CD4-positive, alpha-beta memory T cell (primary cell): ENCODE measurements at regions not wholly inside any gene's neighbourhood (a gene's known extent, or its start where the extent isn't known, plus 50 kb on each side); places are given as distances from the start of the nearest gene placed in this dataset.
"Not testable (repeated sequence)": the region's sequence is repeated elsewhere in the genome, so short reads cannot be mapped to it uniquely, and the experiment has no call there.

Experiments
- CTCF ChIA-PET: fragments of 350-600 bp; sonication (Branson Sonifier 250); formaldehyde crosslinking; loops from one replicate; lab custom pipeline; 2021; ENCODE audit warnings: inconsistent platforms; ENCODE audit not compliant: partially characterized antibody; lab: Charles Lee
- POLR2A ChIA-PET: fragments of 350-600 bp; sonication (Branson Sonifier 250); formaldehyde crosslinking; loops from one replicate; lab custom pipeline; 2021; ENCODE audit not compliant: partially characterized antibody; lab: Charles Lee
- DNase-seq, 5 donors: peaks; one replicate each; pipeline versions ENCODE4 v3.0.0 to v3.0.0-alpha.2; 2020 to 2022; ENCODE audit warnings: mixed read lengths in 1 of 5
- H3K27ac ChIP-seq: one replicate; pipeline ENCODE4 v1.7.0; 2013; ENCODE audit warnings: low read depth, low read length
- H3K27me3 ChIP-seq: 2 replicates; pipeline ENCODE4 v1.7.0; 2013; ENCODE audit warnings: mild to moderate bottlenecking, low read length, moderate library complexity; ENCODE audit not compliant: insufficient read depth
- H3K36me3 ChIP-seq: 2 replicates; pipeline ENCODE4 v1.7.0; 2013; ENCODE audit warnings: mild to moderate bottlenecking, low read length, moderate library complexity; ENCODE audit not compliant: insufficient read depth
- H3K4me1 ChIP-seq: 2 replicates; pipeline ENCODE4 v1.7.0; 2013; ENCODE audit warnings: mild to moderate bottlenecking, low read length, moderate library complexity; ENCODE audit not compliant: insufficient read depth
- H3K4me3 ChIP-seq, 2 donors: one replicate each; pipeline ENCODE4 v1.7.0; 2013; ENCODE audit warnings: low read length in 2 of 2, mild to moderate bottlenecking in 1 of 2
- H3K9me3 ChIP-seq, 2 donors: one replicate each; pipeline ENCODE4 v1.7.0; 2013; ENCODE audit warnings: low read length in 2 of 2, control low read depth in 1 of 2; ENCODE audit not compliant: control insufficient read depth in 1 of 2
- H3K27ac Mint-ChIP-seq, 7 donors: one replicate each; pipeline ENCODE4 v1.8.0; 2020 to 2021; ENCODE audit warnings: mixed read lengths in 7 of 7, mild to moderate bottlenecking in 6 of 7, inconsistent platforms in 3 of 7, moderate library complexity in 3 of 7
- H3K27me3 Mint-ChIP-seq, 2 donors: one replicate each; pipeline ENCODE4 v1.8.0; 2020 to 2021; ENCODE audit warnings: mixed read lengths in 2 of 2
- H3K36me3 Mint-ChIP-seq, 2 donors: one replicate each; pipeline ENCODE4 v1.8.0; 2020 to 2021; ENCODE audit warnings: mixed read lengths in 2 of 2, inconsistent platforms in 1 of 2, mild to moderate bottlenecking in 1 of 2
- H3K4me1 Mint-ChIP-seq, 4 donors: one replicate each; pipeline ENCODE4 v1.8.0; 2020 to 2021; ENCODE audit warnings: mixed read lengths in 4 of 4, mild to moderate bottlenecking in 1 of 4
- H3K4me3 Mint-ChIP-seq, 8 donors: one replicate each; pipeline ENCODE4 v1.8.0; 2020 to 2021; ENCODE audit warnings: mixed read lengths in 8 of 8, mild to moderate bottlenecking in 7 of 8, moderate library complexity in 6 of 8, inconsistent platforms in 3 of 8
- H3K9me3 Mint-ChIP-seq, 8 donors: one replicate each; pipeline ENCODE4 v1.8.0; 2020 to 2021; ENCODE audit warnings: mixed read lengths in 8 of 8, mild to moderate bottlenecking in 5 of 8, inconsistent platforms in 3 of 8, moderate library complexity in 1 of 8
- intact Hi-C: fragments of 100-400 bp; cut with micrococcal nuclease; formaldehyde crosslinking; loops from one replicate; pipeline ENCODE4 v1.15.1; 2023

GRCh38 chr15:77829331-77829730 is 196.6 kb upstream of the LINGO1 start:
- H3K4me3 Mint-ChIP-seq, H3K27ac Mint-ChIP-seq, H3K9me3 Mint-ChIP-seq, POLR2A ChIA-PET, H3K4me3 ChIP-seq, DNase-seq, H3K36me3 Mint-ChIP-seq, H3K4me1 ChIP-seq, intact Hi-C loops, H3K4me1 Mint-ChIP-seq, H3K27ac ChIP-seq, H3K36me3 ChIP-seq, H3K27me3 ChIP-seq, H3K9me3 ChIP-seq, CTCF ChIA-PET: not testable (repeated sequence)
- peaks cover 13 to 15% of the 10 kb centered on the region in 2 donors for H3K27me3 Mint-ChIP-seq

- Histone ChIP-seq H3K9me3 (no peaks in the 10 kb centered on the region), H3K36me3 (no peaks in the 10 kb centered on the region), H3K27me3 (no peaks in the 10 kb centered on the region), H3K27ac (no peak overlapping the region), H3K4me3 (no peak overlapping the region), H3K4me1 (no peaks in the 10 kb centered on the region)
- ChIA-PET POLR2A (no interaction called here), CTCF (no interaction called here)
- Mint-ChIP-seq H3K4me1 (peaks cover 0 to 2% (median 0%) of the 10 kb centered on the region in 4 donors), H3K36me3 (no peaks in the 10 kb centered on the region), H3K27me3 (peaks cover 10 to 24% of the 10 kb centered on the region in 2 donors), H3K27ac (no peak overlapping the region), H3K4me3 (no peak overlapping the region), H3K9me3 (no peaks in the 10 kb centered on the region)
- intact Hi-C loops = no loop called here
- DNase-seq = no peak
Observed at GRCh38 chr15:77827860-77828259, 195.1 kb upstream of the LINGO1 start.

- Mint-ChIP-seq H3K4me1 (peaks cover 0 to 2% (median 0%) of the 10 kb centered on the region in 4 donors), H3K4me3 (no peak overlapping the region), H3K36me3 (no peaks in the 10 kb centered on the region), H3K27me3 (peaks cover 15 to 33% of the 10 kb centered on the region in 2 donors), H3K9me3 (no peaks in the 10 kb centered on the region), H3K27ac (no peak overlapping the region)
- Histone ChIP-seq H3K4me3 (no peak overlapping the region), H3K9me3 (no peaks in the 10 kb centered on the region), H3K27me3 (no peaks in the 10 kb centered on the region), H3K4me1 (no peaks in the 10 kb centered on the region), H3K27ac (no peak overlapping the region), H3K36me3 (no peaks in the 10 kb centered on the region)
- ChIA-PET POLR2A (no interaction called here), CTCF (no interaction called here)
- intact Hi-C loops = no loop called here
- no peak for DNase-seq
Observed at GRCh38 chr15:77826006-77826695, 193.4 kb upstream of the LINGO1 start.

- H3K36me3 Mint-ChIP-seq = no peaks in the 10 kb centered on the region
- H3K27me3 Mint-ChIP-seq = peaks cover 20 to 39% of the 10 kb centered on the region in 2 donors
- Histone ChIP-seq H3K36me3 (no peaks in the 10 kb centered on the region), H3K4me3 (no peak overlapping the region), H3K4me1 (no peaks in the 10 kb centered on the region), H3K27me3 (no peaks in the 10 kb centered on the region), H3K9me3 (no peaks in the 10 kb centered on the region), H3K27ac (no peak overlapping the region)
- H3K27ac Mint-ChIP-seq = peak overlapping the region in 1 of 7 donors; percentile 48
- intact Hi-C loops = no loop called here
- ChIA-PET CTCF (no interaction called here), POLR2A (no interaction called here)
- peaks cover 0 to 2% (median 0%) of the 10 kb centered on the region in 8 donors for H3K9me3 Mint-ChIP-seq
- no peak overlapping the region for H3K4me3 Mint-ChIP-seq
- peaks cover 0 to 3% (median 2%) of the 10 kb centered on the region in 4 donors for H3K4me1 Mint-ChIP-seq
- DNase-seq = no peak
Observed at GRCh38 chr15:77825546-77825945, 192.8 kb upstream of the LINGO1 start.

GRCh38 chr15:77825252-77825542 is 192.5 kb upstream of the LINGO1 start:
- Histone ChIP-seq H3K36me3 (no peaks in the 10 kb centered on the region), H3K4me3 (no peak overlapping the region), H3K9me3 (no peaks in the 10 kb centered on the region), H3K27ac (no peak overlapping the region), H3K27me3 (no peaks in the 10 kb centered on the region), H3K4me1 (no peaks in the 10 kb centered on the region)
- H3K4me3 Mint-ChIP-seq = no peak overlapping the region
- ChIA-PET POLR2A (no interaction called here), CTCF (no interaction called here)
- H3K9me3 Mint-ChIP-seq = peaks cover 0 to 2% (median 0%) of the 10 kb centered on the region in 8 donors
- peaks cover 2 to 6% (median 3%) of the 10 kb centered on the region in 4 donors for H3K4me1 Mint-ChIP-seq
- intact Hi-C loops = no loop called here
- peaks cover 23 to 42% of the 10 kb centered on the region in 2 donors for H3K27me3 Mint-ChIP-seq
- no peaks in the 10 kb centered on the region for H3K36me3 Mint-ChIP-seq
- no peak for DNase-seq
- no peak overlapping the region for H3K27ac Mint-ChIP-seq

GRCh38 chr15:77824361-77825251 is 191.9 kb upstream of the LINGO1 start:
- POLR2A ChIA-PET = no interaction called here
- H3K27ac Mint-ChIP-seq = no peak overlapping the region
- H3K27ac ChIP-seq = no peak overlapping the region
- H3K36me3 ChIP-seq = no peaks in the 10 kb centered on the region
- peaks cover 0 to 6% (median 3%) of the 10 kb centered on the region in 4 donors for H3K4me1 Mint-ChIP-seq
- H3K27me3 ChIP-seq = no peaks in the 10 kb centered on the region
- CTCF ChIA-PET = no interaction called here
- H3K36me3 Mint-ChIP-seq = no peaks in the 10 kb centered on the region
- H3K4me3 Mint-ChIP-seq = no peak overlapping the region
- no peak for DNase-seq
- intact Hi-C loops = no loop called here
- no peaks in the 10 kb centered on the region for H3K4me1 ChIP-seq
- H3K9me3 Mint-ChIP-seq = peaks cover 0 to 2% (median 0%) of the 10 kb centered on the region in 8 donors
- no peaks in the 10 kb centered on the region for H3K9me3 ChIP-seq
- peaks cover 23 to 42% of the 10 kb centered on the region in 2 donors for H3K27me3 Mint-ChIP-seq
- no peak overlapping the region for H3K4me3 ChIP-seq

- H3K36me3 ChIP-seq = no peaks in the 10 kb centered on the region
- ChIA-PET POLR2A (no interaction called here), CTCF (no interaction called here)
- no peaks in the 10 kb centered on the region for H3K4me1 ChIP-seq
- no peak overlapping the region for H3K4me3 Mint-ChIP-seq
- H3K27me3 Mint-ChIP-seq = peaks cover 23 to 42% of the 10 kb centered on the region in 2 donors
- H3K27ac Mint-ChIP-seq = no peak overlapping the region
- intact Hi-C loops = no loop called here
- H3K36me3 Mint-ChIP-seq = no peaks in the 10 kb centered on the region
- no peaks in the 10 kb centered on the region for H3K27me3 ChIP-seq
- H3K4me3 ChIP-seq = no peak overlapping the region
- H3K27ac ChIP-seq = no peak overlapping the region
- no peak for DNase-seq
- no peaks in the 10 kb centered on the region for H3K9me3 ChIP-seq
- H3K4me1 Mint-ChIP-seq = peaks cover 0 to 6% (median 3%) of the 10 kb centered on the region in 4 donors
- peaks cover 0 to 2% (median 0%) of the 10 kb centered on the region in 8 donors for H3K9me3 Mint-ChIP-seq
Observed at GRCh38 chr15:77823736-77824135, 191.0 kb upstream of the LINGO1 start.
